Ascending aorta (tissue), 2 donors: ENCODE measurements at regions not wholly inside any gene's neighbourhood (a gene's known extent, or its start where the extent isn't known, plus 50 kb on each side); places are given as distances from the start of the nearest gene placed in this dataset.
"Not testable (repeated sequence)": the region's sequence is repeated elsewhere in the genome, so short reads cannot be mapped to it uniquely, and the experiment has no call there.

Experiments used
- DNase-seq, 2 donors: peaks; one replicate each; pipeline ENCODE4 v3.0.0-alpha.2; 2019; ENCODE audit warnings: low spot score in 2 of 2
- H3K27ac ChIP-seq, 2 donors: fragments of 200-600 bp; sonication (generic); one replicate each; pipeline ENCODE4 v1.5.1; 2016 to 2017; ENCODE audit warnings: mild to moderate bottlenecking in 1 of 2
- H3K27me3 ChIP-seq: fragments of 200-600 bp; sonication (generic); one replicate; pipeline ENCODE4 v1.5.1; 2017
- H3K36me3 ChIP-seq, 2 donors: fragments of 200-600 bp; sonication (generic); one replicate each; pipeline ENCODE4 v1.5.1; 2016
- H3K4me1 ChIP-seq, 2 donors: fragments of 200-600 bp; sonication (generic); one replicate each; pipeline ENCODE4 v1.5.1; 2016 to 2017; ENCODE audit warnings: mild to moderate bottlenecking in 1 of 2
- H3K4me3 ChIP-seq, 2 donors: fragments of 200-600 bp; sonication (generic); one replicate each; pipeline ENCODE4 v1.5.1; 2016 to 2017; ENCODE audit warnings: mild to moderate bottlenecking in 1 of 2
- H3K9me3 ChIP-seq, 2 donors: fragments of 200-600 bp; sonication (generic); one replicate each; pipeline ENCODE4 v1.5.1; 2016
- CTCF ChIP-seq, 3 experiments: fragments of 200-600 bp in 2 of 3; fragments of 450-650 bp in 1 of 3; sonication (generic) in 2 of 3; IDR thresholded peaks; one replicate each; pipeline ENCODE4 v1.5.1; 2016 to 2019; ENCODE audit warnings: antibody characterized with exemption in 3 of 3, mild to moderate bottlenecking in 1 of 3, moderate library complexity in 1 of 3
- intact Hi-C: fragments of 100-400 bp; cut with DNase I; formaldehyde crosslinking; loops from one replicate; pipeline ENCODE4 v1.15.1; 2023

GRCh38 chr17:33952425-33952824 is 302.7 kb upstream of the CCL2 start:
- no peaks in the 10 kb centered on the region for H3K4me1 ChIP-seq
- H3K27me3 ChIP-seq, result no peaks in the 10 kb centered on the region
- intact Hi-C loops, result no loop called here
- TF ChIP-seq CTCF (IDR thresholded peaks at IDR 0.05), result no peak
- no peak overlapping the region for H3K4me3 ChIP-seq
- no peak for DNase-seq
- no peaks in the 10 kb centered on the region for H3K36me3 ChIP-seq
- no peaks in the 10 kb centered on the region for H3K9me3 ChIP-seq
- H3K27ac ChIP-seq, result no peak overlapping the region

GRCh38 chr17:33954597-33954996 is 300.5 kb upstream of the CCL2 start:
- no peak for TF ChIP-seq CTCF (IDR thresholded peaks at IDR 0.05)
- H3K9me3 ChIP-seq, result no peaks in the 10 kb centered on the region
- no peak overlapping the region for H3K27ac ChIP-seq
- intact Hi-C loops, result no loop called here
- H3K27me3 ChIP-seq, result no peaks in the 10 kb centered on the region
- DNase-seq, result no peak
- no peak overlapping the region for H3K4me3 ChIP-seq
- H3K4me1 ChIP-seq, result no peaks in the 10 kb centered on the region
- H3K36me3 ChIP-seq, result no peaks in the 10 kb centered on the region

- Histone ChIP-seq H3K4me3 (no peak overlapping the region), H3K9me3 (no peaks in the 10 kb centered on the region), H3K27ac (no peak overlapping the region), H3K27me3 (no peaks in the 10 kb centered on the region), H3K36me3 (no peaks in the 10 kb centered on the region), H3K4me1 (no peaks in the 10 kb centered on the region)
- TF ChIP-seq CTCF (IDR thresholded peaks at IDR 0.05), result no peak
- intact Hi-C loops, result no loop called here
- no peak for DNase-seq
These were observed 299.6 kb upstream of the CCL2 start for GRCh38 chr17:33955461-33955860.

GRCh38 chr17:33959098-33959497 is 296.0 kb upstream of the CCL2 start:
- DNase-seq, H3K4me1 ChIP-seq, H3K27ac ChIP-seq, H3K4me3 ChIP-seq, intact Hi-C loops, H3K27me3 ChIP-seq, H3K9me3 ChIP-seq, H3K36me3 ChIP-seq: not testable (repeated sequence)

GRCh38 chr17:33962857-33963655 is 292.0 kb upstream of the CCL2 start:
- H3K9me3 ChIP-seq, result no peaks in the 10 kb centered on the region
- intact Hi-C loops, result no loop called here
- TF ChIP-seq CTCF (IDR thresholded peaks at IDR 0.05), result no peak

GRCh38 chr17:33964344-33964979 is 290.6 kb upstream of the CCL2 start:
- intact Hi-C loops, result no loop called here
- Histone ChIP-seq H3K36me3 (no peaks in the 10 kb centered on the region), H3K27ac (no peak overlapping the region), H3K27me3 (no peaks in the 10 kb centered on the region), H3K4me1 (no peaks in the 10 kb centered on the region), H3K9me3 (no peaks in the 10 kb centered on the region), H3K4me3 (no peak overlapping the region)
- no peak for DNase-seq
- TF ChIP-seq CTCF (IDR thresholded peaks at IDR 0.05), result no peak

More at GRCh38 chr17:33962857-33963655, 292.0 kb upstream of the CCL2 start:
- Histone ChIP-seq H3K27ac (no peak overlapping the region), H3K36me3 (no peaks in the 10 kb centered on the region), H3K4me3 (no peak overlapping the region), H3K27me3 (no peaks in the 10 kb centered on the region), H3K4me1 (no peaks in the 10 kb centered on the region)
- DNase-seq, result no peak
